Type B pancreatic cell (in vitro differentiated cells): ENCODE measurements at regions not wholly inside any gene's neighbourhood (a gene's known extent, or its start where the extent isn't known, plus 50 kb on each side); places are given as distances from the start of the nearest gene placed in this dataset.

Experiments
- DNase-seq: peaks from one replicate; pipeline ENCODE4 v3.0.0; 2021; ENCODE audit warnings: mixed read lengths; ENCODE audit not compliant: unreplicated experiment; ENCODE audit errors: extremely low spot score
- H3K27ac Mint-ChIP-seq: 2 replicates; pipeline ENCODE4 v1.8.0; 2021; ENCODE audit warnings: mild to moderate bottlenecking, mixed read lengths
- H3K27me3 Mint-ChIP-seq: 2 replicates; pipeline ENCODE4 v1.8.0; 2021; ENCODE audit warnings: mixed read lengths
- H3K36me3 Mint-ChIP-seq: 2 replicates; pipeline ENCODE4 v1.8.0; 2021; ENCODE audit warnings: mixed read lengths
- H3K4me1 Mint-ChIP-seq: one replicate; pipeline ENCODE4 v1.8.0; 2021; ENCODE audit warnings: mixed read lengths; ENCODE audit not compliant: unreplicated experiment
- H3K4me3 Mint-ChIP-seq: 2 replicates; pipeline ENCODE4 v1.8.0; 2021; ENCODE audit warnings: mild to moderate bottlenecking, mixed read lengths
- H3K9me3 Mint-ChIP-seq: 2 replicates; pipeline ENCODE4 v1.8.0; 2021; ENCODE audit warnings: mixed read lengths
- CTCF ChIP-seq: fragments of 200-600 bp; sonication (generic); conservative IDR thresholded peaks from 2 replicates; pipeline ENCODE4 v1.5.0; 2021; ENCODE audit warnings: antibody characterized with exemption, mild to moderate bottlenecking

GRCh38 chr5:3742750-3743149 is 147.1 kb downstream of the IRX1 start:
- H3K36me3 Mint-ChIP-seq, result no peaks in the 10 kb centered on the region
- no peak for TF ChIP-seq CTCF

GRCh38 chr5:3751846-3752245 is 156.2 kb downstream of the IRX1 start:
- no peaks in the 10 kb centered on the region for H3K9me3 Mint-ChIP-seq
- H3K4me1 Mint-ChIP-seq, result no peaks in the 10 kb centered on the region
- H3K4me3 Mint-ChIP-seq, result no peak overlapping the region
- no peak overlapping the region for H3K27ac Mint-ChIP-seq
- peaks cover 19% of the 10 kb centered on the region for H3K27me3 Mint-ChIP-seq
- TF ChIP-seq CTCF, result no peak
- no peak for DNase-seq
- H3K36me3 Mint-ChIP-seq, result no peaks in the 10 kb centered on the region

More at GRCh38 chr5:3742750-3743149, 147.1 kb downstream of the IRX1 start:
- DNase-seq, result no peak
- Mint-ChIP-seq H3K27me3 (peaks cover 15% of the 10 kb centered on the region), H3K9me3 (no peaks in the 10 kb centered on the region), H3K4me3 (no peak overlapping the region), H3K27ac (no peak overlapping the region), H3K4me1 (peaks cover 6% of the 10 kb centered on the region)

GRCh38 chr5:3778000-3778550 is 182.4 kb downstream of the IRX1 start:
- peaks cover 15% of the 10 kb centered on the region for H3K27me3 Mint-ChIP-seq
- no peak for TF ChIP-seq CTCF
- H3K36me3 Mint-ChIP-seq, result no peaks in the 10 kb centered on the region
- DNase-seq, result no peak
- no peaks in the 10 kb centered on the region for H3K9me3 Mint-ChIP-seq
- H3K4me1 Mint-ChIP-seq, result no peaks in the 10 kb centered on the region
- H3K27ac Mint-ChIP-seq, result no peak overlapping the region
- no peak overlapping the region for H3K4me3 Mint-ChIP-seq

GRCh38 chr5:3778945-3779344 is 183.3 kb downstream of the IRX1 start:
- no peaks in the 10 kb centered on the region for H3K36me3 Mint-ChIP-seq

GRCh38 chr5:3780278-3780677 is 184.6 kb downstream of the IRX1 start:
- Mint-ChIP-seq H3K4me1 (no peaks in the 10 kb centered on the region), H3K4me3 (no peak overlapping the region), H3K9me3 (no peaks in the 10 kb centered on the region), H3K36me3 (no peaks in the 10 kb centered on the region), H3K27me3 (peaks cover 22% of the 10 kb centered on the region), H3K27ac (no peak overlapping the region)
- DNase-seq, result no peak
- no peak for TF ChIP-seq CTCF

More at GRCh38 chr5:3778945-3779344, 183.3 kb downstream of the IRX1 start:
- no peak overlapping the region for H3K27ac Mint-ChIP-seq
- no peaks in the 10 kb centered on the region for H3K4me1 Mint-ChIP-seq
- no peak for TF ChIP-seq CTCF
- H3K27me3 Mint-ChIP-seq, result peaks cover 21% of the 10 kb centered on the region
- no peak for DNase-seq
- H3K4me3 Mint-ChIP-seq, result no peak overlapping the region
- no peaks in the 10 kb centered on the region for H3K9me3 Mint-ChIP-seq

GRCh38 chr5:3780907-3781306 is 185.3 kb downstream of the IRX1 start:
- Mint-ChIP-seq H3K9me3 (no peaks in the 10 kb centered on the region), H3K4me3 (no peak overlapping the region), H3K27ac (no peak overlapping the region), H3K27me3 (peaks cover 22% of the 10 kb centered on the region), H3K36me3 (no peaks in the 10 kb centered on the region), H3K4me1 (no peaks in the 10 kb centered on the region)
- no peak for DNase-seq
- no peak for TF ChIP-seq CTCF
